Nephron progenitor cell (in vitro differentiated cells): ENCODE measurements at regions not wholly inside any gene's neighbourhood (a gene's known extent, or its start where the extent isn't known, plus 50 kb on each side); places are given as distances from the start of the nearest gene placed in this dataset.

Experiments
- DNase-seq: peaks from one replicate; pipeline ENCODE4 v3.0.0; 2021
- H3K27ac Mint-ChIP-seq: 2 replicates; pipeline ENCODE4 v1.8.0; 2021; ENCODE audit warnings: mild to moderate bottlenecking, moderate library complexity, mixed read lengths
- H3K27me3 Mint-ChIP-seq: 2 replicates; pipeline ENCODE4 v1.8.0; 2021; ENCODE audit warnings: mild to moderate bottlenecking, low read depth, mixed read lengths; ENCODE audit not compliant: poor library complexity
- H3K36me3 Mint-ChIP-seq: 2 replicates; pipeline ENCODE4 v1.8.0; 2021; ENCODE audit warnings: low read depth, mixed read lengths
- H3K4me1 Mint-ChIP-seq: 2 replicates; pipeline ENCODE4 v1.8.0; 2021; ENCODE audit warnings: mixed read lengths
- H3K4me3 Mint-ChIP-seq: 2 replicates; pipeline ENCODE4 v1.8.0; 2021; ENCODE audit warnings: mild to moderate bottlenecking, moderate library complexity, mixed read lengths
- H3K9me3 Mint-ChIP-seq: 2 replicates; pipeline ENCODE4 v1.8.0; 2021; ENCODE audit warnings: mild to moderate bottlenecking, moderate library complexity, mixed read lengths
- TF ChIP-seq, protein P1 (sequence below): fragments of 200-600 bp; sonication (generic); IDR thresholded peaks from 2 replicates; pipeline ENCODE4 v1.5.0; 2021; ENCODE audit warnings: antibody characterized with exemption

DNA sequence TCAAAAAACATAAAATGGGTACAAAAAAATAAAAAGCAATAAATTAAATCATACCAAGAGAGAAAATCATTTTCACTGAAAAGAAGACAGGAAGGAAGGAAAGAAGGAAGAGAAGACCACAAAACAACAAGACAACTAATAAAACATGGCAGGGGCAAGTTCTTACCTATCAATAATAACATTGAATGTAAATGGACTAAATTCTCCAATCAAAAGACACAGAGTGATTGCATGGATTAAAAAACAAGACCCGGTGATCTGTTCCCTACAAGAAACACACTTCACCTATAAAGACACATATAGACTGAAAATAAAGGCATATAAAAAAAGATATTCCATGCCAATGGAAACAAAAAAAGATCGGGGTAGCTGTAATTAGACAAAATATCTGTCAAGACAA is 82.6 kb upstream of the CERS6 start:
- H3K9me3 Mint-ChIP-seq, result peaks cover 55% of the 10 kb centered on the region
- H3K4me3 Mint-ChIP-seq, result no peak overlapping the region

DNA sequence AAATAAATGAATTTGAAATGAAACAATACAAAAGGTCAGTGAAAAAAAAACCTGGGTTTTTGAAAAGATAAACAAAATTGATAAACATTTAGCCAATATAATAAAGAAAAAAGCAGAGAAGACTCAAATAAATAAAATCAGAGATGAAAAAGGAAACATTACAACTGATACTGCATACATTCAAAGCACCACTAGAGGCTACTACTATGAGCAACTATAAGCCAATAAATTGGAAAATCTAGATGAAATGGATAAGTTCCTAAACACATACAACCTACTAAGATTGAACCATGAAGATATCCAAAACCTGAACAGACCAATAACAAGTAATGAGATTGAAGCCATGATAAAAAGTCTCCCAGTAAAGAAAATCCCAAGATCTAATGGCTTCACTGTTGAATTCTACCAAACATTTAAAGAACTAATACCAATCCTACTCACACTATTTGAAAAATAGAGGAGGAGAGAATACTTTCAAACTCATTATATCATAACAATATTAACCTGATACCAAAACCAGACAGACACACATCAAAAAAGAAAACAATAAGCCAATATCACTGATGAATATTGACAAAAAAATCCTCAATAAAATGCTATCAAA is 80.8 kb upstream of the CERS6 start:
- H3K4me3 Mint-ChIP-seq, result no peak overlapping the region
- no peaks in the 10 kb centered on the region for H3K36me3 Mint-ChIP-seq
- no peak for DNase-seq
- H3K27ac Mint-ChIP-seq, result no peak overlapping the region
- H3K27me3 Mint-ChIP-seq, result peaks cover 4% of the 10 kb centered on the region
- peaks cover 5% of the 10 kb centered on the region for H3K4me1 Mint-ChIP-seq
- TF ChIP-seq, protein P1, sequence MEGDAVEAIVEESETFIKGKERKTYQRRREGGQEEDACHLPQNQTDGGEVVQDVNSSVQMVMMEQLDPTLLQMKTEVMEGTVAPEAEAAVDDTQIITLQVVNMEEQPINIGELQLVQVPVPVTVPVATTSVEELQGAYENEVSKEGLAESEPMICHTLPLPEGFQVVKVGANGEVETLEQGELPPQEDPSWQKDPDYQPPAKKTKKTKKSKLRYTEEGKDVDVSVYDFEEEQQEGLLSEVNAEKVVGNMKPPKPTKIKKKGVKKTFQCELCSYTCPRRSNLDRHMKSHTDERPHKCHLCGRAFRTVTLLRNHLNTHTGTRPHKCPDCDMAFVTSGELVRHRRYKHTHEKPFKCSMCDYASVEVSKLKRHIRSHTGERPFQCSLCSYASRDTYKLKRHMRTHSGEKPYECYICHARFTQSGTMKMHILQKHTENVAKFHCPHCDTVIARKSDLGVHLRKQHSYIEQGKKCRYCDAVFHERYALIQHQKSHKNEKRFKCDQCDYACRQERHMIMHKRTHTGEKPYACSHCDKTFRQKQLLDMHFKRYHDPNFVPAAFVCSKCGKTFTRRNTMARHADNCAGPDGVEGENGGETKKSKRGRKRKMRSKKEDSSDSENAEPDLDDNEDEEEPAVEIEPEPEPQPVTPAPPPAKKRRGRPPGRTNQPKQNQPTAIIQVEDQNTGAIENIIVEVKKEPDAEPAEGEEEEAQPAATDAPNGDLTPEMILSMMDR, result peak; percentile 7
- peaks cover 55% of the 10 kb centered on the region for H3K9me3 Mint-ChIP-seq

More for the DNA sequence above, 82.6 kb upstream of the CERS6 start:
- H3K27me3 Mint-ChIP-seq, result peaks cover 4% of the 10 kb centered on the region
- TF ChIP-seq, protein P1, result no peak
- H3K36me3 Mint-ChIP-seq, result no peaks in the 10 kb centered on the region
- no peak overlapping the region for H3K27ac Mint-ChIP-seq
- no peak for DNase-seq
- H3K4me1 Mint-ChIP-seq, result peaks cover 5% of the 10 kb centered on the region

DNA sequence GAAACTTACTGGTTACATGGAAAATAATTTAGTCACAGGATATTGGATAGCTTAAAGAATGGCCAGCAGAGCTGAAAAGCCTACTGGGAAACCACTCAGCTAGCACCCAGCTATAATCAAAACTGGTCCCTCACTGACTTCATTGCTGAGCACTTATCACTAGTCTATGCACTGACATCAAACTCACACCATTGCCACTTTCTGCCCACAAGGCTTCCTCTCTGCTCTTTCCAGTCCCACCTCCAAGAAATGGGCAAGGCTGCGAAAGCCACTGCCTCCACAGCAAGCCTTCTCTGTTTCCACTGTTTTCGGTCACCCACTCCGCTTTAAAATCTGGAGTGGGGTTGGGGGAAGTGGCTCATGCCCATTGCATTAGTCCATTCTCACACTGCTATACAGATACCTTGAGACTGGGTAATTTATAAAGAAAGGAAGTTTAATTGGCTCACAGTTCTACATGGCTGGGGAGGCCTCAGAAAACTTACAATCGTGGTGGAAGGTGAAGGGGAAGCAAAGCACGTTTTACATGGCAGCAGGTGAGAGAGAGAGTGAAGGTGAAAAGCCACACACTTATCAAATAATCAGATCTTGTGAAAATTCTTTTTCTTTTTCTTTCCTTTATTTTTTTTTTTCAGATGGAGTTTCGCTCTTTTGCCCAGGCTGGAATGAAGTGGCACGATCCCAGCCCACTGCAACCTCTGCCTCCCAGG is 77.0 kb upstream of the CERS6 start:
- peaks cover 33% of the 10 kb centered on the region for H3K9me3 Mint-ChIP-seq
- TF ChIP-seq, protein P1, result no peak

DNA sequence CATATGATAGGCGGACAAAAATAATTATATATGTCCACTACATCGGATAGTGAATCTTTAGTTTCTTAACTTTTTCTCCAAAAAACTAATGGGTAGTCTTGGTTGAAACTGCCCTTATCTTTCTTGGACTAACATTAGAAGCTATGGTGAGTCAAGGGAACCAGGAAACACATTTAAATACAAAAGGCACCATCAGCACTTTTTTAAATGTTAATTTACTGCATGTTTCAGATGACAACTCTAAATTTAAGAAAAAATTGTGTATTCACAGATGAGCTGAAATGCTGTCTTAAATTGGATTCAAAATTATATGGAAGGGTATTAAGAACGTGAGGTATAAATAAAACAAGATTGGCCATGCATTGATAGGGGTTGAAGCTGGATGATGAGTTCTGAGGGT is 75.6 kb upstream of the CERS6 start:
- Mint-ChIP-seq H3K4me1 (no peaks in the 10 kb centered on the region), H3K9me3 (peaks cover 28% of the 10 kb centered on the region), H3K27ac (no peak overlapping the region), H3K27me3 (peaks cover 8% of the 10 kb centered on the region), H3K4me3 (no peak overlapping the region), H3K36me3 (no peaks in the 10 kb centered on the region)
- TF ChIP-seq, protein P1, result no peak
- no peak for DNase-seq

More for the DNA sequence above, 77.0 kb upstream of the CERS6 start:
- no peak for DNase-seq
- Mint-ChIP-seq H3K4me1 (no peaks in the 10 kb centered on the region), H3K27ac (no peak overlapping the region), H3K36me3 (no peaks in the 10 kb centered on the region), H3K27me3 (peaks cover 4% of the 10 kb centered on the region), H3K4me3 (no peak overlapping the region)

DNA sequence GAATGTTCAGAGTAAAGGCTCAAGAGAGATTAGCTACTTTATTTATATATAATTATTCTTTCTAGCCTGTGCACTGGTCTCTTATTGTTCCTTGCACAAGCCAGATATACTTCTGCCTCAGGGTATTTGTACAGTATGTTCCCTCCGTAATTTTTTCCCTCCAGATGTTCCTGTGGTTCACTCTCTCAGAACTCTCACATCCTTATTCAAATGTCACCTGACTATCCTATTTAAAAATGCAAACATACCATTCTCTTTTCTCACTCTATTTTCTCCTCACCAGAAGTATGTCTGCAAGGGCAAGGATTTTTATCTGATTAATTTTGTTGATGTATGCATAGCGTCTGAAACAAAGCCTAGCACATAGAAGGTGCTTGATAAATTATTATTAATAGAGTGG is 64.0 kb upstream of the CERS6 start:
- Mint-ChIP-seq H3K27ac (no peak overlapping the region), H3K36me3 (no peaks in the 10 kb centered on the region), H3K9me3 (peaks cover 10% of the 10 kb centered on the region), H3K4me1 (no peaks in the 10 kb centered on the region), H3K4me3 (no peak overlapping the region), H3K27me3 (peaks cover 3% of the 10 kb centered on the region)
- TF ChIP-seq, protein P1, result no peak
- no peak for DNase-seq

DNA sequence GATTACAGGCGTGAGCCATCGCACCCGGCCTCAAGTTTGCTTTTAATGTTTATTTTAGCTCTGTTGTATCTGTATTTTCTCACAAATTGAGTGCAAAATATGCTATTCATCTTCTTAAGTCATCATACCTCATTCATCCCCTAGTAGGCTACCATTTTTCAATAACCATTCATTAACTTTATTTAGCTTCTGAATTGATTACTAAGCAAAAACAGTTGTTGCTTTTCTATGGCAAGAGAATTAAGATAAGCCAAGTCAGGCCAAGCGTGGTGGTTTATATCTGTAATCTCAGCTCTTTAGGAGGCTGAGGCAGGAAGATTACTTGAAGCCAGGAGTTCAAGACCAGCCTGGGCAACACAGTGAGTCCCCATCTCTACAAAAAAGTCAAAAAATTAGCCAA is 63.3 kb upstream of the CERS6 start:
- TF ChIP-seq, protein P1, result no peak
- H3K36me3 Mint-ChIP-seq, result no peaks in the 10 kb centered on the region
- no peak overlapping the region for H3K4me3 Mint-ChIP-seq
- H3K27ac Mint-ChIP-seq, result no peak overlapping the region
- peaks cover 4% of the 10 kb centered on the region for H3K9me3 Mint-ChIP-seq
- H3K4me1 Mint-ChIP-seq, result no peaks in the 10 kb centered on the region
- no peak for DNase-seq
- H3K27me3 Mint-ChIP-seq, result peaks cover 3% of the 10 kb centered on the region
